ENCODE measurements at regions not wholly inside any gene's neighbourhood (a gene's known extent, or its start where the extent isn't known, plus 50 kb on each side); places are given as distances from the start of the nearest gene placed in this dataset.

GRCh38 chr3:83765956-83766355 is 1192.8 kb upstream of the CADM2 start:
- DNase-seq, result no peak

GRCh38 chr3:83769791-83770663 is 1188.8 kb upstream of the CADM2 start:
- no peak for DNase-seq

GRCh38 chr3:83770664-83771402 is 1188.0 kb upstream of the CADM2 start:
- no peak for DNase-seq

- DNase-seq, result no peak
Measured at GRCh38 chr3:83802801-83803200, 1156.0 kb upstream of the CADM2 start.

GRCh38 chr3:83807511-83807910 is 1151.3 kb upstream of the CADM2 start:
- no peak for DNase-seq

- DNase-seq, result no peak
Measured at GRCh38 chr3:83813176-83813575, 1145.6 kb upstream of the CADM2 start.

GRCh38 chr3:83816653-83817052 is 1142.1 kb upstream of the CADM2 start:
- DNase-seq, result no peak

GRCh38 chr3:83821506-83821905 is 1137.3 kb upstream of the CADM2 start:
- DNase-seq, result no peak

GRCh38 chr3:83823095-83823494 is 1135.7 kb upstream of the CADM2 start:
- no peak for DNase-seq

GRCh38 chr3:83835040-83835439 is 1123.7 kb upstream of the CADM2 start:
- no peak for DNase-seq

- no peak for DNase-seq
Measured at GRCh38 chr3:83842511-83842910, 1116.3 kb upstream of the CADM2 start.

GRCh38 chr3:83843716-83844115 is 1115.1 kb upstream of the CADM2 start:
- no peak for DNase-seq

- DNase-seq, result no peak
Measured at GRCh38 chr3:83849106-83849730, 1109.6 kb upstream of the CADM2 start.

GRCh38 chr3:83863380-83863779 is 1095.4 kb upstream of the CADM2 start:
- DNase-seq, result no peak

- DNase-seq, result no peak
Measured at GRCh38 chr3:83868909-83869567, 1089.8 kb upstream of the CADM2 start.

GRCh38 chr3:83873550-83873949 is 1085.2 kb upstream of the CADM2 start:
- DNase-seq, result no peak

- no peak for DNase-seq
Measured at GRCh38 chr3:83877910-83878309, 1080.9 kb upstream of the CADM2 start.

GRCh38 chr3:83882701-83883100 is 1076.1 kb upstream of the CADM2 start:
- no peak for DNase-seq

- no peak for DNase-seq
Measured at GRCh38 chr3:83890039-83890762, 1068.6 kb upstream of the CADM2 start.

GRCh38 chr3:83890763-83891135 is 1068.0 kb upstream of the CADM2 start:
- DNase-seq, result no peak

GRCh38 chr3:83894223-83894622 is 1064.6 kb upstream of the CADM2 start:
- no peak for DNase-seq

GRCh38 chr3:83895892-83896291 is 1062.9 kb upstream of the CADM2 start:
- no peak for DNase-seq
